HUDEP-2 (cell line): ENCODE measurements at regions not wholly inside any gene's neighbourhood (a gene's known extent, or its start where the extent isn't known, plus 50 kb on each side); places are given as distances from the start of the nearest gene placed in this dataset.

Experiments
- DNase-seq, 76 experiments: peaks; one replicate each; lab custom pipeline; 2025; ENCODE audit not compliant: unreplicated experiment in 76 of 76; lab: John Stamatoyannopoulos, UW

- DNase-seq: no peak
These were observed 563.9 kb upstream of the ADARB2 start for GRCh38 chr10:2301227-2301626.

- DNase-seq: no peak
These were observed 562.9 kb upstream of the ADARB2 start for GRCh38 chr10:2300231-2300630.

GRCh38 chr10:2296179-2296891, 559.0 kb upstream of the ADARB2 start:
- DNase-seq: no peak

GRCh38 chr10:2294739-2295138, 557.4 kb upstream of the ADARB2 start:
- DNase-seq: no peak

GRCh38 chr10:2284071-2284470, 546.7 kb upstream of the ADARB2 start:
- no peak for DNase-seq

GRCh38 chr10:2282202-2282601, 544.9 kb upstream of the ADARB2 start:
- DNase-seq: no peak

GRCh38 chr10:2280713-2281300, 543.5 kb upstream of the ADARB2 start:
- no peak for DNase-seq

- no peak for DNase-seq
These were observed 542.4 kb upstream of the ADARB2 start for GRCh38 chr10:2279711-2280110.

GRCh38 chr10:2278363-2278762, 541.0 kb upstream of the ADARB2 start:
- no peak for DNase-seq

GRCh38 chr10:2263561-2263960, 526.2 kb upstream of the ADARB2 start:
- no peak for DNase-seq

- no peak for DNase-seq
These were observed 525.6 kb upstream of the ADARB2 start for GRCh38 chr10:2262878-2263277.

- no peak for DNase-seq
These were observed 525.0 kb upstream of the ADARB2 start for GRCh38 chr10:2262333-2262732.

- no peak for DNase-seq
These were observed 518.9 kb upstream of the ADARB2 start for GRCh38 chr10:2256241-2256640.

- DNase-seq: no peak
These were observed 514.8 kb upstream of the ADARB2 start for GRCh38 chr10:2252096-2252495.

- DNase-seq: no peak
These were observed 514.3 kb upstream of the ADARB2 start for GRCh38 chr10:2251631-2252030.

GRCh38 chr10:2246747-2247146, 509.4 kb upstream of the ADARB2 start:
- no peak for DNase-seq

GRCh38 chr10:2245580-2245979, 508.3 kb upstream of the ADARB2 start:
- DNase-seq: no peak

GRCh38 chr10:2244471-2244870, 507.1 kb upstream of the ADARB2 start:
- DNase-seq: no peak

GRCh38 chr10:2236876-2237275, 499.6 kb upstream of the ADARB2 start:
- DNase-seq: no peak

- no peak for DNase-seq
These were observed 495.2 kb upstream of the ADARB2 start for GRCh38 chr10:2232479-2232878.

GRCh38 chr10:2230478-2230877, 493.2 kb upstream of the ADARB2 start:
- DNase-seq: no peak

- no peak for DNase-seq
These were observed 491.1 kb upstream of the ADARB2 start for GRCh38 chr10:2228320-2228901.
